ENCODE measurements at regions not wholly inside any gene's neighbourhood (a gene's known extent, or its start where the extent isn't known, plus 50 kb on each side); places are given as distances from the start of the nearest gene placed in this dataset.
"Not testable (repeated sequence)": the region's sequence is repeated elsewhere in the genome, so short reads cannot be mapped to it uniquely, and the experiment has no call there.

- no peak for DNase-seq
These were observed 72.6 kb downstream of the ISX start for GRCh38 chr22:35138521-35138920.

- no peak for DNase-seq
These were observed 75.2 kb downstream of the ISX start for GRCh38 chr22:35140879-35141745.

- no peak for DNase-seq
These were observed 82.4 kb downstream of the ISX start for GRCh38 chr22:35148381-35148780.

- DNase-seq: no peak
These were observed 83.0 kb downstream of the ISX start for GRCh38 chr22:35148866-35149548.

- DNase-seq: peak; percentile 26
These were observed 84.5 kb downstream of the ISX start for GRCh38 chr22:35150183-35151107.

- no peak for DNase-seq
These were observed 86.4 kb downstream of the ISX start for GRCh38 chr22:35152316-35152715.

GRCh38 chr22:35154937-35155387, 89.0 kb downstream of the ISX start:
- DNase-seq: no peak

- no peak for DNase-seq
These were observed 89.6 kb downstream of the ISX start for GRCh38 chr22:35155403-35156025.

- DNase-seq: no peak
These were observed 91.0 kb downstream of the ISX start for GRCh38 chr22:35156945-35157344.

- DNase-seq: no peak
These were observed 92.4 kb downstream of the ISX start for GRCh38 chr22:35158336-35158735.

GRCh38 chr22:35159343-35159742, 93.4 kb downstream of the ISX start:
- no peak for DNase-seq

- no peak for DNase-seq
These were observed 94.3 kb downstream of the ISX start for GRCh38 chr22:35160268-35160667.

GRCh38 chr22:35165896-35166295, 91.4 kb upstream of the HMGXB4 start:
- DNase-seq: not testable (repeated sequence)

GRCh38 chr22:35170716-35171697, 86.3 kb upstream of the HMGXB4 start:
- no peak for DNase-seq

- no peak for DNase-seq
These were observed 84.9 kb upstream of the HMGXB4 start for GRCh38 chr22:35172442-35172841.

- DNase-seq: no peak
These were observed 83.6 kb upstream of the HMGXB4 start for GRCh38 chr22:35173655-35174054.

GRCh38 chr22:35174401-35175038, 82.8 kb upstream of the HMGXB4 start:
- DNase-seq: no peak

- no peak for DNase-seq
These were observed 81.9 kb upstream of the HMGXB4 start for GRCh38 chr22:35175392-35175791.

GRCh38 chr22:35177811-35178210, 79.5 kb upstream of the HMGXB4 start:
- no peak for DNase-seq

- DNase-seq: no peak
These were observed 78.8 kb upstream of the HMGXB4 start for GRCh38 chr22:35178446-35178845.

GRCh38 chr22:35183917-35184316, 73.4 kb upstream of the HMGXB4 start:
- DNase-seq: no peak

Measured in effector CD4-positive, alpha-beta T cell (primary cell).